CD8-positive, alpha-beta memory T cell (primary cell): ENCODE measurements at regions not wholly inside any gene's neighbourhood (a gene's known extent, or its start where the extent isn't known, plus 50 kb on each side); places are given as distances from the start of the nearest gene placed in this dataset.

Source experiments
- CTCF ChIA-PET: fragments of 350-600 bp; sonication (Branson Sonifier 250); formaldehyde crosslinking; loops from one replicate; lab custom pipeline; 2021; ENCODE audit warnings: antibody characterized with exemption; lab: Charles Lee
- POLR2A ChIA-PET: fragments of 350-600 bp; sonication (Branson Sonifier 250); formaldehyde crosslinking; loops from one replicate; lab custom pipeline; 2021; ENCODE audit warnings: antibody characterized with exemption; lab: Charles Lee
- DNase-seq, 5 donors: peaks; one replicate each; pipeline versions ENCODE4 v3.0.0 to v3.0.0-alpha.2; 2020 to 2022; ENCODE audit warnings: mixed read lengths in 1 of 5
- H3K27ac ChIP-seq: one replicate; pipeline ENCODE4 v1.7.0; 2013; ENCODE audit warnings: low read depth, mild to moderate bottlenecking, low read length, moderate library complexity
- H3K27me3 ChIP-seq: 2 replicates; pipeline ENCODE4 v1.7.0; 2013; ENCODE audit warnings: low read length, mild to moderate bottlenecking; ENCODE audit not compliant: insufficient read depth, poor library complexity, severe bottlenecking
- H3K36me3 ChIP-seq: 2 replicates; pipeline ENCODE4 v1.7.0; 2013; ENCODE audit warnings: mild to moderate bottlenecking, low read length, moderate library complexity; ENCODE audit not compliant: insufficient read depth
- H3K4me1 ChIP-seq: 2 replicates; pipeline ENCODE4 v1.7.0; 2013; ENCODE audit warnings: mild to moderate bottlenecking, low read length, moderate library complexity; ENCODE audit not compliant: insufficient read depth
- H3K4me3 ChIP-seq: 2 replicates; pipeline ENCODE4 v1.7.0; 2013; ENCODE audit warnings: mild to moderate bottlenecking, low read length
- H3K9me3 ChIP-seq: 2 replicates; pipeline ENCODE4 v1.7.0; 2013; ENCODE audit warnings: mild to moderate bottlenecking, low read length
- H3K27ac Mint-ChIP-seq, 8 donors: one replicate each; pipeline ENCODE4 v1.8.0; 2020 to 2021; ENCODE audit warnings: mixed read lengths in 8 of 8, mild to moderate bottlenecking in 6 of 8, inconsistent platforms in 3 of 8, moderate library complexity in 3 of 8
- H3K27me3 Mint-ChIP-seq, 2 donors: one replicate each; pipeline ENCODE4 v1.8.0; 2020 to 2021; ENCODE audit warnings: mixed read lengths in 2 of 2, mild to moderate bottlenecking in 1 of 2, moderate library complexity in 1 of 2
- H3K36me3 Mint-ChIP-seq, 3 donors: one replicate each; pipeline ENCODE4 v1.8.0; 2020 to 2021; ENCODE audit warnings: mixed read lengths in 3 of 3, inconsistent platforms in 1 of 3, mild to moderate bottlenecking in 1 of 3
- H3K4me1 Mint-ChIP-seq, 3 donors: one replicate each; pipeline ENCODE4 v1.8.0; 2020 to 2021; ENCODE audit warnings: mixed read lengths in 3 of 3, inconsistent platforms in 1 of 3, mild to moderate bottlenecking in 1 of 3
- H3K4me3 Mint-ChIP-seq, 7 donors: one replicate each; pipeline ENCODE4 v1.8.0; 2020 to 2021; ENCODE audit warnings: mixed read lengths in 7 of 7, mild to moderate bottlenecking in 6 of 7, moderate library complexity in 4 of 7, inconsistent platforms in 2 of 7
- H3K9me3 Mint-ChIP-seq, 5 donors: one replicate each; pipeline ENCODE4 v1.8.0; 2020 to 2022; ENCODE audit warnings: mixed read lengths in 5 of 5, mild to moderate bottlenecking in 3 of 5, moderate library complexity in 2 of 5, inconsistent platforms in 1 of 5

DNA sequence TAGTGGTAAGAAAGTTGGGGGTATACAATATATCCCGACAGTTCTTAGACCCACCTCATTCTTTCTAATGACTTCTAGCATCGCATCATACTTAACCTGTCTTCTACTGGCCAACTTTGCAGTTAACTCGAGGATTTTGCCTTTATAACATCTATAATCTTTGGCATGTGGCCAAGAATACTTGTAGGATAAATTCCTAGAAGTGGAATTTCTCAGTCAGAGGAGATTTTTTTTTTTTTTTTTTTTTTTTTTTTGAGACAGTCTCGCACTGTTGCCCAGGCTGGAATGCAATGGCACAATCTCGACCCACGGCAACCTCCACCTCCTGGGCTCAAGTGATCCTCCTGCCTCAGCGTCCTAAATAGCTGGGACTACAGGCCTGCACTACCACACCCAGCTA, 253.5 kb downstream of the MRTFB start:
- no peaks in the 10 kb centered on the region for H3K4me1 Mint-ChIP-seq
- no peaks in the 10 kb centered on the region for H3K9me3 ChIP-seq
- no peak overlapping the region for H3K4me3 Mint-ChIP-seq
- H3K27me3 ChIP-seq, result no peaks in the 10 kb centered on the region
- H3K27ac Mint-ChIP-seq, result no peak overlapping the region
- DNase-seq, result no peak
- H3K4me1 ChIP-seq, result no peaks in the 10 kb centered on the region
- peaks cover 0 to 18% of the 10 kb centered on the region in 2 donors for H3K27me3 Mint-ChIP-seq
- H3K27ac ChIP-seq, result no peak overlapping the region
- ChIA-PET CTCF (no interaction called here), POLR2A (no interaction called here)
- H3K9me3 Mint-ChIP-seq, result no peaks in the 10 kb centered on the region
- H3K4me3 ChIP-seq, result no peak overlapping the region
- H3K36me3 ChIP-seq, result no peaks in the 10 kb centered on the region
- no peaks in the 10 kb centered on the region for H3K36me3 Mint-ChIP-seq

DNA sequence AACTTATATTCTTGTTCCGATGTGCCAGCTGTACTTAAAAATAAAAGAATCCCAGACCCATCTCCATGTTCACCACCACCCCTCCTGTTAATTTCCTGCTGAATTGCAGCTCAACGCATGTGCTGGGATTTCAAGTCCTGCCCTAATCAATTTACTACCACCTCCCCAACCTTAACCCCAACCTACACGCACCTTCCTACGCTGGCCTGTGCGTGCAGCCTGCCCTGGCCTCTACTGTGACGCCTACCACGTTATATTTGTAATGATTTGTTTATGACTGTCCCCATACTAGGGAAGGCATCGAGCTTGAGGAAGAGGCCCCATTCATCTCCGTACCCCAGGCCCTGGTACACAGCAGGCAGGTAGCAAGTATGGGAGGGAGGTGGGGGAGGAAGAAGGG, 251.1 kb downstream of the MRTFB start:
- H3K4me1 Mint-ChIP-seq, result no peaks in the 10 kb centered on the region
- H3K27ac Mint-ChIP-seq, result no peak overlapping the region
- Histone ChIP-seq H3K36me3 (no peaks in the 10 kb centered on the region), H3K27me3 (no peaks in the 10 kb centered on the region), H3K9me3 (no peaks in the 10 kb centered on the region), H3K27ac (no peak overlapping the region), H3K4me3 (no peak overlapping the region), H3K4me1 (no peaks in the 10 kb centered on the region)
- H3K9me3 Mint-ChIP-seq, result no peaks in the 10 kb centered on the region
- H3K36me3 Mint-ChIP-seq, result no peaks in the 10 kb centered on the region
- CTCF ChIA-PET, result no interaction called here
- peaks cover 0 to 18% of the 10 kb centered on the region in 2 donors for H3K27me3 Mint-ChIP-seq
- DNase-seq, result no peak
- H3K4me3 Mint-ChIP-seq, result no peak overlapping the region
- POLR2A ChIA-PET, result no interaction called here

DNA sequence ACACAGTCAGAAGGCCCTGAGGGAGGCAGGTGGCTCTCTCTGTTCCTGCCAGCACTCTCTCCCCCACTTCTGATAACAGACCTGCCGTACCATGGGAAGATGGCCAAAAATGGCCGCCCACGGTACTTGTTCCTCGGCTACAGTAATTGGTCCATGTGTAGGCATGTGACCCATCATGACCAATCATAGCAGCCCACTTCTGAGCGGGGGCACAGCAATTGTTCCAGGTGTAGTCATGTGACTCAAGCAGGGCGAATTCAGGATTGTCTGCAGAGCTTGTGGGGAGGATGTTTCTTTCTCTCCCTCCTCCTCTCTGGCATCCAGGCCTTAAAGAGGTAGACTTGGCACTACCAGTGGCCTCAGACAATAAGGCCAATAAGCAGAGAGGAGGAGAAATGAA, 250.4 kb downstream of the MRTFB start:
- H3K36me3 ChIP-seq, result no peaks in the 10 kb centered on the region
- H3K36me3 Mint-ChIP-seq, result no peaks in the 10 kb centered on the region
- H3K27ac ChIP-seq, result no peak overlapping the region
- H3K27me3 ChIP-seq, result no peaks in the 10 kb centered on the region
- DNase-seq, result no peak
- H3K9me3 ChIP-seq, result no peaks in the 10 kb centered on the region
- H3K9me3 Mint-ChIP-seq, result no peaks in the 10 kb centered on the region
- H3K4me3 Mint-ChIP-seq, result no peak overlapping the region
- POLR2A ChIA-PET, result no interaction called here
- H3K4me1 ChIP-seq, result no peaks in the 10 kb centered on the region
- CTCF ChIA-PET, result no interaction called here
- no peak overlapping the region for H3K4me3 ChIP-seq
- peaks cover 0 to 18% of the 10 kb centered on the region in 2 donors for H3K27me3 Mint-ChIP-seq
- no peaks in the 10 kb centered on the region for H3K4me1 Mint-ChIP-seq
- H3K27ac Mint-ChIP-seq, result no peak overlapping the region

DNA sequence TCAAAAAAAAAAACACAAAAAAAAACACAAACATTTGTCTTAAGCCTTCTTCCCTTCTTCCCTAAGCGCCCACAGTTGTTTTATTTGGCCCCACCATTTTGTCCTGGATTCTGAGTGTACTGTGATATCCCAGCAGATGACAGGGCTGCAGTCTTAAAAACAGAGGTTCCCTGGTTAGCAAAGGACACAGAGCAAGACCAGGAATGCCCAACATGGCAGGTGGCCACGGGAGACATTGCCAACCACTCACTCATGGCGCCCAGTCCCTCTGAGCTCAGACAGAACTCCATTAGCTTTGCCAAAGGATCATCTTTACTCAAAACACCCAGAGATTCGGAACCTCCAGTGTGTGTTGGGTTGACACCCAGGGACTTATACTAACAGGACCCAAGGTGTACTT, 249.3 kb downstream of the MRTFB start:
- H3K36me3 ChIP-seq, result no peaks in the 10 kb centered on the region
- no peak overlapping the region for H3K4me3 ChIP-seq
- H3K27ac ChIP-seq, result no peak overlapping the region
- H3K27ac Mint-ChIP-seq, result no peak overlapping the region
- no peaks in the 10 kb centered on the region for H3K4me1 ChIP-seq
- POLR2A ChIA-PET, result no interaction called here
- no peaks in the 10 kb centered on the region for H3K9me3 Mint-ChIP-seq
- H3K9me3 ChIP-seq, result no peaks in the 10 kb centered on the region
- no peak overlapping the region for H3K4me3 Mint-ChIP-seq
- no peaks in the 10 kb centered on the region for H3K4me1 Mint-ChIP-seq
- CTCF ChIA-PET, result no interaction called here
- H3K27me3 Mint-ChIP-seq, result peaks cover 0 to 8% of the 10 kb centered on the region in 2 donors
- H3K36me3 Mint-ChIP-seq, result no peaks in the 10 kb centered on the region
- DNase-seq, result no peak
- H3K27me3 ChIP-seq, result no peaks in the 10 kb centered on the region
